ENCODE measurements at regions not wholly inside any gene's neighbourhood (a gene's known extent, or its start where the extent isn't known, plus 50 kb on each side); places are given as distances from the start of the nearest gene placed in this dataset.

DNA sequence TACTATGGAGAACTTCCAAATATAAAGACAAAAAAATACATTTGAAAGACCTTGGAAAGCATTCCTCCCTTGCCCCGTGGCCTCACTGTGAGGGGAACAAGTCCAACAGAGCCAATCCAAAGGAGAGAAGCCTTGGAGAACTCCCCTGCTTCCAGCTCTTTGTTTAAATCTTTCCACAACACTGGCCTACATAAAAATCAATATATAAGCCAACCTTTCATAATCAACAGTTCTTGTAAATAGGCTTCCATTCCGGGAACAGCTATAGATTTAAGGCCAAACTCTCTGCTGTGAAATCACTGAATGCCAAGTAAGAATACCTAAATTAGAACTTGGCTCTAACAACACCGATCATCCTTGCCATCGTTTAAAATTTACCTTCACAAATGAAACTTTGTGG lies 242.1 kb downstream of the HACE1 start:
- Histone ChIP-seq H3K9ac (ENCODE audit: low read depth in 1 of 2, low read length in 2 of 2) (no peak overlapping the region), H3K27ac (ENCODE audit: low read depth in 1 of 2, low read length in 2 of 2) (no peak overlapping the region), H3K27me3 (ENCODE audit: control insufficient read depth in 4 of 4, insufficient read depth in 4 of 4, low read length in 3 of 4) (no peaks in the 10 kb centered on the region), H3K4me1 (ENCODE audit: control insufficient read depth in 4 of 4, insufficient read depth in 4 of 4, low read length in 3 of 4) (no peaks in the 10 kb centered on the region), H3K36me3 (ENCODE audit: control insufficient read depth in 4 of 4, insufficient read depth in 3 of 4, low read depth in 1 of 4, low read length in 3 of 4) (no peaks in the 10 kb centered on the region), H3K4me3 (ENCODE audit: low read depth in 1 of 3, low read length in 3 of 3) (no peak overlapping the region), H3K9me3 (ENCODE audit: control insufficient read depth in 4 of 4, low read length in 3 of 4) (no peaks in the 10 kb centered on the region)
- no peak for DNase-seq (ENCODE audit: low spot score)
- TF ChIP-seq, protein P1, sequence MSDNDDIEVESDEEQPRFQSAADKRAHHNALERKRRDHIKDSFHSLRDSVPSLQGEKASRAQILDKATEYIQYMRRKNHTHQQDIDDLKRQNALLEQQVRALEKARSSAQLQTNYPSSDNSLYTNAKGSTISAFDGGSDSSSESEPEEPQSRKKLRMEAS (IDR thresholded peaks at IDR 0.05), result peak; percentile 15
- peak in 1 of 2 donors; percentile 24 for TF ChIP-seq RXRA (IDR thresholded peaks at IDR 0.05)
- no peak for TF ChIP-seq HNF4G (IDR thresholded peaks at IDR 0.05)
- TF ChIP-seq, protein P2, sequence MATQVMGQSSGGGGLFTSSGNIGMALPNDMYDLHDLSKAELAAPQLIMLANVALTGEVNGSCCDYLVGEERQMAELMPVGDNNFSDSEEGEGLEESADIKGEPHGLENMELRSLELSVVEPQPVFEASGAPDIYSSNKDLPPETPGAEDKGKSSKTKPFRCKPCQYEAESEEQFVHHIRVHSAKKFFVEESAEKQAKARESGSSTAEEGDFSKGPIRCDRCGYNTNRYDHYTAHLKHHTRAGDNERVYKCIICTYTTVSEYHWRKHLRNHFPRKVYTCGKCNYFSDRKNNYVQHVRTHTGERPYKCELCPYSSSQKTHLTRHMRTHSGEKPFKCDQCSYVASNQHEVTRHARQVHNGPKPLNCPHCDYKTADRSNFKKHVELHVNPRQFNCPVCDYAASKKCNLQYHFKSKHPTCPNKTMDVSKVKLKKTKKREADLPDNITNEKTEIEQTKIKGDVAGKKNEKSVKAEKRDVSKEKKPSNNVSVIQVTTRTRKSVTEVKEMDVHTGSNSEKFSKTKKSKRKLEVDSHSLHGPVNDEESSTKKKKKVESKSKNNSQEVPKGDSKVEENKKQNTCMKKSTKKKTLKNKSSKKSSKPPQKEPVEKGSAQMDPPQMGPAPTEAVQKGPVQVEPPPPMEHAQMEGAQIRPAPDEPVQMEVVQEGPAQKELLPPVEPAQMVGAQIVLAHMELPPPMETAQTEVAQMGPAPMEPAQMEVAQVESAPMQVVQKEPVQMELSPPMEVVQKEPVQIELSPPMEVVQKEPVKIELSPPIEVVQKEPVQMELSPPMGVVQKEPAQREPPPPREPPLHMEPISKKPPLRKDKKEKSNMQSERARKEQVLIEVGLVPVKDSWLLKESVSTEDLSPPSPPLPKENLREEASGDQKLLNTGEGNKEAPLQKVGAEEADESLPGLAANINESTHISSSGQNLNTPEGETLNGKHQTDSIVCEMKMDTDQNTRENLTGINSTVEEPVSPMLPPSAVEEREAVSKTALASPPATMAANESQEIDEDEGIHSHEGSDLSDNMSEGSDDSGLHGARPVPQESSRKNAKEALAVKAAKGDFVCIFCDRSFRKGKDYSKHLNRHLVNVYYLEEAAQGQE (IDR thresholded peaks at IDR 0.05), result no peak
- peak; percentile 53 for TF ChIP-seq YY1 (IDR thresholded peaks at IDR 0.05)
- no peak for TF ChIP-seq GABPA (IDR thresholded peaks at IDR 0.05 in 1 of 2, conservative IDR thresholded peaks at IDR 0.05 in 1 of 2)
- 36% methylated on average over 4 of the region's 4 CpGs for WGBS

DNA sequence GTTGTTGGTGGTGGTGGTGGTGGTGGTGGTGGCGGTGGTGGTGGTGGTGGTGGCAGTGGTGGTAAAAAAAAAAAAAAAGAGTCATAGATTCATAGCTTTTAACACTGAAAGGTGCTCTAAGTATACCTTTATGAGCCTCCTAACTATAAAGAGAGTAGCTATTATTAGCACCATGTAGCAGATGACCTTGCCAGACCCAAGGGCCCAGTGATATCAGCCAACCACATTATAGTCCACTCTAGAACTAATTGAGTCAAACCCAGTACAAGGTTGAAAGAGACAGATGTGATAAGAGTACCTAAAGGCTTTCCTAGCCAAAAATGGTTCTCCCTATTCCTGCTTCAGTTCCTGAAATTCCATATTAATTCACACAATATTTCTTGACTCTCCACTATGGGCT lies 245.3 kb downstream of the HACE1 start:
- Histone ChIP-seq H3K9me3 (ENCODE audit: control insufficient read depth in 4 of 4, low read length in 3 of 4) (no peaks in the 10 kb centered on the region), H3K4me1 (ENCODE audit: control insufficient read depth in 4 of 4, insufficient read depth in 4 of 4, low read length in 3 of 4) (no peaks in the 10 kb centered on the region), H3K27ac (ENCODE audit: low read depth in 1 of 2, low read length in 2 of 2) (no peak overlapping the region), H3K36me3 (ENCODE audit: control insufficient read depth in 4 of 4, insufficient read depth in 3 of 4, low read depth in 1 of 4, low read length in 3 of 4) (no peaks in the 10 kb centered on the region), H3K27me3 (ENCODE audit: control insufficient read depth in 4 of 4, insufficient read depth in 4 of 4, low read length in 3 of 4) (no peaks in the 10 kb centered on the region), H3K4me3 (ENCODE audit: low read depth in 1 of 3, low read length in 3 of 3) (no peak overlapping the region), H3K9ac (ENCODE audit: low read depth in 1 of 2, low read length in 2 of 2) (no peak overlapping the region)
- 91% methylated on average over 1 of the region's 1 CpG for WGBS
- TF ChIP-seq RAD21 (IDR thresholded peaks at IDR 0.05), result no peak
- no peak for TF ChIP-seq FOXA1 (IDR thresholded peaks at IDR 0.05)
- no peak for TF ChIP-seq NR2F2 (IDR thresholded peaks at IDR 0.05)
- no peak for DNase-seq (ENCODE audit: low spot score)

DNA sequence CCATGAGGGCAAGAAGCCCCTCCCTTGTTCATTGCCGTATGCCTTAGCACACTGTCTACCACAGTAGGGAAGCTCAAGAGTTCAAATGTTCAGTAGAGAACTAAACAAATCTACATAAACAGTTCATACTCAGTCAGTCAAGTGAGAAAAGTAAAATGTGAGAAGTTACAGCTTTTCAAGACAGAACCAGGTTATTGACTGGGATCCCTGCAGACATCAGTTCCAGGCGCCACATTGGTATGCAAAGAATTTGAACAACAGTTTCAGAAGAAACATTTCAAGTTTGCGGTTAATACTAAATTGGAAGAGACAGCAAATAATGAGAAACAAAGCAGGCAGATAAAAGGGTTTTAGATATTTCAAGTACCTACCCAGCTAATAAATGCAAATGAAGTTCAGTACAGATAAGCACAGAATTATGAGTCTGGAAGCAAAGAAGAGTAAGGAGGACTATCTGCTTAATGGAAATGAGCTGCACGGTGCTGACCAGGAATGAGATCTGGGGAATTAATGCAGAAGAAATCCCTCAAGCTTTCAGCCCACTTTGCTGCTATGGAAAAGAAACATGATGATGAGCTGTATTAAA lies 246.2 kb downstream of the HACE1 start:
- no peak for DNase-seq (ENCODE audit: low spot score)

More for the DNA sequence above, 246.2 kb downstream of the HACE1 start:
- Histone ChIP-seq H3K9ac (ENCODE audit: low read depth in 1 of 2, low read length in 2 of 2) (no peak overlapping the region), H3K9me3 (ENCODE audit: control insufficient read depth in 4 of 4, low read length in 3 of 4) (no peaks in the 10 kb centered on the region), H3K36me3 (ENCODE audit: control insufficient read depth in 4 of 4, insufficient read depth in 3 of 4, low read depth in 1 of 4, low read length in 3 of 4) (no peaks in the 10 kb centered on the region), H3K27me3 (ENCODE audit: control insufficient read depth in 4 of 4, insufficient read depth in 4 of 4, low read length in 3 of 4) (no peaks in the 10 kb centered on the region), H3K27ac (ENCODE audit: low read depth in 1 of 2, low read length in 2 of 2) (no peak overlapping the region), H3K4me1 (ENCODE audit: control insufficient read depth in 4 of 4, insufficient read depth in 4 of 4, low read length in 3 of 4) (no peaks in the 10 kb centered on the region), H3K4me3 (ENCODE audit: low read depth in 1 of 3, low read length in 3 of 3) (no peak overlapping the region)
- 58% methylated on average over 4 of the region's 4 CpGs for whole genome bisulfite sequencing
- TF ChIP-seq YY1 (IDR thresholded peaks at IDR 0.05), result no peak
- no peak for TF ChIP-seq HNF4A (conservative IDR thresholded peaks at IDR 0.05)
- no peak for TF ChIP-seq NR2F2 (IDR thresholded peaks at IDR 0.05)
- TF ChIP-seq FOXA1 (IDR thresholded peaks at IDR 0.05), result no peak
- TF ChIP-seq FOXA2 (IDR thresholded peaks at IDR 0.05), result no peak
- TF ChIP-seq EGR1 (IDR thresholded peaks at IDR 0.05; ENCODE audit: low read depth in 2 of 2), result no peak
- TF ChIP-seq, protein P1 (IDR thresholded peaks at IDR 0.05), result no peak
- TF ChIP-seq JUND (IDR thresholded peaks at IDR 0.05), result no peak
- no peak for TF ChIP-seq HNF4G (IDR thresholded peaks at IDR 0.05)
- no peak for TF ChIP-seq RXRA (IDR thresholded peaks at IDR 0.05)
- TF ChIP-seq, protein P2 (IDR thresholded peaks at IDR 0.05), result no peak
- TF ChIP-seq RAD21 (IDR thresholded peaks at IDR 0.05), result no peak
- TF ChIP-seq, protein P3, sequence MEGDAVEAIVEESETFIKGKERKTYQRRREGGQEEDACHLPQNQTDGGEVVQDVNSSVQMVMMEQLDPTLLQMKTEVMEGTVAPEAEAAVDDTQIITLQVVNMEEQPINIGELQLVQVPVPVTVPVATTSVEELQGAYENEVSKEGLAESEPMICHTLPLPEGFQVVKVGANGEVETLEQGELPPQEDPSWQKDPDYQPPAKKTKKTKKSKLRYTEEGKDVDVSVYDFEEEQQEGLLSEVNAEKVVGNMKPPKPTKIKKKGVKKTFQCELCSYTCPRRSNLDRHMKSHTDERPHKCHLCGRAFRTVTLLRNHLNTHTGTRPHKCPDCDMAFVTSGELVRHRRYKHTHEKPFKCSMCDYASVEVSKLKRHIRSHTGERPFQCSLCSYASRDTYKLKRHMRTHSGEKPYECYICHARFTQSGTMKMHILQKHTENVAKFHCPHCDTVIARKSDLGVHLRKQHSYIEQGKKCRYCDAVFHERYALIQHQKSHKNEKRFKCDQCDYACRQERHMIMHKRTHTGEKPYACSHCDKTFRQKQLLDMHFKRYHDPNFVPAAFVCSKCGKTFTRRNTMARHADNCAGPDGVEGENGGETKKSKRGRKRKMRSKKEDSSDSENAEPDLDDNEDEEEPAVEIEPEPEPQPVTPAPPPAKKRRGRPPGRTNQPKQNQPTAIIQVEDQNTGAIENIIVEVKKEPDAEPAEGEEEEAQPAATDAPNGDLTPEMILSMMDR (IDR thresholded peaks at IDR 0.05; ENCODE audit: low read depth, low read length, missing input control), result no peak
- TF ChIP-seq TAF1 (conservative IDR thresholded peaks at IDR 0.05), result no peak

Measured in liver (tissue), 8 donors.